ENCODE measurements at regions not wholly inside any gene's neighbourhood (a gene's known extent, or its start where the extent isn't known, plus 50 kb on each side); places are given as distances from the start of the nearest gene placed in this dataset.

- Mint-ChIP-seq H3K27ac (ENCODE audit: unreplicated experiment) (no peak overlapping the region), H3K4me1 (ENCODE audit: unreplicated experiment) (no peaks in the 10 kb centered on the region), H3K36me3 (ENCODE audit: unreplicated experiment) (no peaks in the 10 kb centered on the region), H3K27me3 (ENCODE audit: unreplicated experiment) (peaks cover 36% of the 10 kb centered on the region), H3K4me3 (ENCODE audit: unreplicated experiment) (no peak overlapping the region), H3K9me3 (ENCODE audit: unreplicated experiment) (peaks cover 5% of the 10 kb centered on the region)
- no peak for DNase-seq (ENCODE audit: extremely low spot score, unreplicated experiment)
- no peak for TF ChIP-seq CTCF (IDR thresholded peaks at IDR 0.05)
These were observed 134.9 kb upstream of the ADARB2 start for GRCh38 chr10:1872151-1872726.

- TF ChIP-seq CTCF (IDR thresholded peaks at IDR 0.05), result no peak
- no peak overlapping the region for H3K27ac Mint-ChIP-seq (ENCODE audit: unreplicated experiment)
- no peak for DNase-seq (ENCODE audit: extremely low spot score, unreplicated experiment)
- peaks cover 31% of the 10 kb centered on the region for H3K27me3 Mint-ChIP-seq (ENCODE audit: unreplicated experiment)
- H3K36me3 Mint-ChIP-seq (ENCODE audit: unreplicated experiment), result no peaks in the 10 kb centered on the region
- peaks cover 5% of the 10 kb centered on the region for H3K9me3 Mint-ChIP-seq (ENCODE audit: unreplicated experiment)
- no peak overlapping the region for H3K4me3 Mint-ChIP-seq (ENCODE audit: unreplicated experiment)
- H3K4me1 Mint-ChIP-seq (ENCODE audit: unreplicated experiment), result no peaks in the 10 kb centered on the region
These were observed 133.2 kb upstream of the ADARB2 start for GRCh38 chr10:1870491-1870890.

- no peak for TF ChIP-seq CTCF (IDR thresholded peaks at IDR 0.05)
- peaks cover 29% of the 10 kb centered on the region for H3K27me3 Mint-ChIP-seq (ENCODE audit: unreplicated experiment)
These were observed 132.5 kb upstream of the ADARB2 start for GRCh38 chr10:1869861-1870260.

GRCh38 chr10:1860351-1860750, 123.0 kb upstream of the ADARB2 start:
- H3K9me3 Mint-ChIP-seq (ENCODE audit: unreplicated experiment), result peaks cover 14% of the 10 kb centered on the region
- no peak for DNase-seq (ENCODE audit: extremely low spot score, unreplicated experiment)
- TF ChIP-seq CTCF (IDR thresholded peaks at IDR 0.05), result no peak
- H3K27me3 Mint-ChIP-seq (ENCODE audit: unreplicated experiment), result peaks cover 25% of the 10 kb centered on the region
- no peak overlapping the region for H3K4me3 Mint-ChIP-seq (ENCODE audit: unreplicated experiment)
- H3K27ac Mint-ChIP-seq (ENCODE audit: unreplicated experiment), result no peak overlapping the region
- no peaks in the 10 kb centered on the region for H3K4me1 Mint-ChIP-seq (ENCODE audit: unreplicated experiment)
- H3K36me3 Mint-ChIP-seq (ENCODE audit: unreplicated experiment), result no peaks in the 10 kb centered on the region

More at GRCh38 chr10:1869861-1870260, 132.5 kb upstream of the ADARB2 start:
- no peaks in the 10 kb centered on the region for H3K36me3 Mint-ChIP-seq (ENCODE audit: unreplicated experiment)
- H3K9me3 Mint-ChIP-seq (ENCODE audit: unreplicated experiment), result peaks cover 5% of the 10 kb centered on the region
- no peak overlapping the region for H3K4me3 Mint-ChIP-seq (ENCODE audit: unreplicated experiment)
- no peak for DNase-seq (ENCODE audit: extremely low spot score, unreplicated experiment)
- no peak overlapping the region for H3K27ac Mint-ChIP-seq (ENCODE audit: unreplicated experiment)
- H3K4me1 Mint-ChIP-seq (ENCODE audit: unreplicated experiment), result no peaks in the 10 kb centered on the region

- Mint-ChIP-seq H3K27ac (ENCODE audit: unreplicated experiment) (no peak overlapping the region), H3K4me1 (ENCODE audit: unreplicated experiment) (no peaks in the 10 kb centered on the region), H3K36me3 (ENCODE audit: unreplicated experiment) (no peaks in the 10 kb centered on the region), H3K4me3 (ENCODE audit: unreplicated experiment) (no peak overlapping the region), H3K9me3 (ENCODE audit: unreplicated experiment) (peaks cover 5% of the 10 kb centered on the region), H3K27me3 (ENCODE audit: unreplicated experiment) (peaks cover 21% of the 10 kb centered on the region)
- DNase-seq (ENCODE audit: extremely low spot score, unreplicated experiment), result no peak
- TF ChIP-seq CTCF (IDR thresholded peaks at IDR 0.05), result no peak
These were observed 121.2 kb upstream of the ADARB2 start for GRCh38 chr10:1858547-1858946.
